Mononuclear cell (primary cell): ENCODE measurements at regions not wholly inside any gene's neighbourhood (a gene's known extent, or its start where the extent isn't known, plus 50 kb on each side); places are given as distances from the start of the nearest gene placed in this dataset.

Experiments used
- H3K27me3 ChIP-seq: 2 replicates; pipeline ENCODE4 v1.6.0; 2011; ENCODE audit warnings: low read length, control low read depth; ENCODE audit not compliant: insufficient read depth
- H3K4me1 ChIP-seq: 2 replicates; pipeline ENCODE4 v1.5.1; 2011; ENCODE audit warnings: mild to moderate bottlenecking, low read length, control low read depth; ENCODE audit not compliant: insufficient read depth
- H3K4me3 ChIP-seq: 2 replicates; pipeline ENCODE4 v1.5.1; 2011; ENCODE audit warnings: mild to moderate bottlenecking, low read length, moderate library complexity
- H3K9me3 ChIP-seq: 2 replicates; pipeline ENCODE4 v1.5.1; 2011; ENCODE audit warnings: low read depth, mild to moderate bottlenecking, control low read depth, low read length

DNA sequence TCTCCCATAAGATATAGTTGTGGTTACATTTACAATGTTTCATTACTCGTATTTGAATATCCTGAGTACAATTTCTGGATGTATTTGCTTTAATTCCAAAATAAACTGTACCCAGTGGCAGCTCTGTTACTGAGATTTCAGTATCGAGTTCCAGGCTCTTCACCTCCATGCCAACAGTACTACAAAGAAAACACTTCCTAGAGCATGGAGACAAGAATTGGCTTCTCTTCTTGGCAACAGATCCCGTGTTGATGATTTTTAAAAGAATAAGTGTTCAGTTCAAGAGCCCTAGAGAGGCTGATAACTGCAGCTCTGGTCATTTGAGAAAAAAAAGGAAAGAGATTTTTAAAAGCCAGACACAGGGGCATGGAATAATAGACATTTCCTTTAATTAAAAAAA, 302.8 kb downstream of the EFNB2 start:
- Histone ChIP-seq H3K9me3 (no peaks in the 10 kb centered on the region), H3K27me3 (no peaks in the 10 kb centered on the region), H3K4me1 (no peaks in the 10 kb centered on the region), H3K4me3 (no peak overlapping the region)

DNA sequence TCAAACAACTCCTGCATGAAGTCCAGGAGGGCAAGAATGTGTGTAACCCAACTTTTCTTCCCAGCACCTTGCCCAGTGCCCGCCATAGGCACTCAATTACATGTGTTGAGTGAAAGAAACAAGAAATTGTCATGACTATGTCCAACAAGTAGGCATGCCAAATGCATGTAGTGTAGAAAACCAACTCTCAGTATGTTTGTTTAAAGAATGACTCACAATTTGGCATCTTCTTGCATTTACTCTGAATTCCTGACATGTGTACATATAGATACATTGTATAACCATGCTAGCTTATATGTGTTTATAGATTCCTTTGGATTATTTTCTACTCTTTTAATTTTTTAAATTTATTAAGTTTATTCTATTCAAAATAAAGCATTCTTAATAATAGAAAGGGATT, 305.0 kb downstream of the EFNB2 start:
- Histone ChIP-seq H3K4me3 (no peak overlapping the region), H3K9me3 (no peaks in the 10 kb centered on the region), H3K27me3 (no peaks in the 10 kb centered on the region), H3K4me1 (no peaks in the 10 kb centered on the region)

DNA sequence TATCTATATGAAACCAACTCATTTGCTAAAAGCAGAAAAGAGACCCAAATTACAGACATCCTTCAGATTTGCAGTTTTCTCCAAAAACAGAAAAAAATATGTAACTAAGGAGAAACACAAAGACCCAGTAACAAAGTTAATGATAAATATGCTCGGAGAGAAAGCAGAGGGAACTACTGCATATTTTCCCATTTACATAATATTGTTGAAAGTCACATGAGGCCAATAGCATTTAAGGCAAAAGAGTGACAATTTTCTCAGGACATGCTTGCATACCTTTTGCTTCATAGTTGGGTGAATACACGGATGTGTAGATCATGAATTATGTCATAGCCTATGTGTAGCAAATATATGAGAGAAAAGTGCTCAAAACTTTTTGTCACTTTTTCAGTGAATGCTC, 310.3 kb downstream of the EFNB2 start:
- Histone ChIP-seq H3K4me1 (no peaks in the 10 kb centered on the region), H3K4me3 (no peak overlapping the region), H3K27me3 (no peaks in the 10 kb centered on the region), H3K9me3 (no peaks in the 10 kb centered on the region)

DNA sequence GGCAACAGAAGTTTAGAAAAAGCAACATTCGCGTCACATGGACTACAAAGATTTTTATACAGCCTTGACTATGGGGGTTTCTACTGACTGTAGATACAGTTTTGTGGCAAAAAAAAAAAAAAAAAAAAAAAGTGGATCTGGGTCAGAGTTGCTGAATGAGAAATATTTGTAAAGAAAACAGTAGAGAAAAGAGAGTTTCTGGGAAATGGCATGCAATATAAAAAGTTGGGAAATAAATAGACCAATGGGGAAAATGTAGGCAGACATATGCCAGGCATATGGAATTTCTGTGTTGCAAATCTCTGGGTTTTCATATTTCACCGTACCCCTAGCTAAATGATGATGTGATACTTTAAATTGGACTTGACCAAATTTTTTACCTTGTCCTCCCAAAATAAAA, 315.3 kb downstream of the EFNB2 start:
- Histone ChIP-seq H3K27me3 (no peaks in the 10 kb centered on the region), H3K4me3 (no peak overlapping the region)

DNA sequence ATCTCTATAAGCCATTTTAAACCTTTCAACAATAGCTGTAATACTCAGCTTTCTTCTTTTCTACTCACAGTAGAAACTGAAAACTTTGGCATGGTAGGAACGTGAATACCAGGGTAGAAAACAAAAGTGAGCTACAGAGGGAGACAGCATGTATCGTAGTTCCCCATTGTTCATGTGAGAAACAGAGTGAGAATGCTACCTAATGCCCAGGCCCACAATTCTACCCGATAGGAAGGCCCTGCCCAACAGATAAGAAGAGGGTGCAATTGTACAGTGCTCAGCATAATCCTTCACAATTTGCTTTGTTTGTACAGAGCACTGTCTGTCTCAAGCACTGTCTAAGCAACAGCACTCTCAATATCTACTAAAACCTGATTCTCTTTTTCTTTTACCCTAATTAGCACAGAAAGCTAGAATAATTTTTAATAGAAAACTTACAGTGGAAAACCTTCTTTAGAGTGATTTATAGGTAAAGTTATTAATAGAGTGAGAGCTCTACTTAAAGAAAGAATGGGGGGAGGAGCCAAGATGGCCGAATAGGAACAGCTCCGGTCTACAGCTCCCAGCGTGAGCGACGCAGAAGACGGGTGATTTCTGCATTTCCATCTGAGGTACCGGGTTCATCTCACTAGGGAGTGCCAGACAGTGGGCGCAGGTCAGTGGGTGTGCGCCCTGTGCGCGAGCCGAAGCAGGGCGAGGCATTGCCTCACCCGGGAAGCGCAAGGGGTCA, 322.3 kb downstream of the EFNB2 start:
- Histone ChIP-seq H3K4me3 (no peak overlapping the region), H3K4me1 (no peaks in the 10 kb centered on the region), H3K9me3 (no peaks in the 10 kb centered on the region), H3K27me3 (no peaks in the 10 kb centered on the region)

More for the DNA sequence above, 315.3 kb downstream of the EFNB2 start:
- H3K4me1 ChIP-seq, result no peaks in the 10 kb centered on the region
- no peaks in the 10 kb centered on the region for H3K9me3 ChIP-seq

DNA sequence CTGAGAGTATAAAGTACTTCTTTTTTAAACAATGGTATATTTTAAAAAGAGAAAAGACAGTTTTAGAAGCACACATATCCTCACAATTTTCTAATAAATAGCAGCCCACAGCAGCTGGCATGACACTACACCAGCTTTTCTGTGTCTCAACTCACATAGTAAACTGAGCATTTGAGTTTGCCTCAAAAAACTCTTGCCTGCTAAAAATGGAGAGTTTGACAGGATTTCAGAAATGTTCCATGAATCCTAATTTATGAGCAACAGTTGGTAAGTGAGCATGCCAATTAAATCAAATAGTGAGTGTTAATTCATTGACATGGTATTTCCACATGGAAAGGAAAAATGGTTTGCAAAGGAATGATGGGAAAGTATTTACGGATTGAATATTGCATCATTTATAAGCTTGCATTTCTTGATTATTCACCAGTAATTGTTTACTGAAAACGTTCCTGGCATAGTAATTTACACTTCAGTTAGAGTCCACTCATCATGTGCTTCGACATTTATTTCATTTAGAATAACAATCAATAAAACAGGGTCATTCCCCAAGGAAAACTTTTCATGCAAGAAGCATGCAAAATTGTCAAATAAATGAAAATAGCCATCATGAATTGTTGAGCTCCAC, 323.0 kb downstream of the EFNB2 start:
- Histone ChIP-seq H3K4me3 (no peak overlapping the region), H3K9me3 (no peaks in the 10 kb centered on the region), H3K4me1 (no peaks in the 10 kb centered on the region), H3K27me3 (no peaks in the 10 kb centered on the region)

DNA sequence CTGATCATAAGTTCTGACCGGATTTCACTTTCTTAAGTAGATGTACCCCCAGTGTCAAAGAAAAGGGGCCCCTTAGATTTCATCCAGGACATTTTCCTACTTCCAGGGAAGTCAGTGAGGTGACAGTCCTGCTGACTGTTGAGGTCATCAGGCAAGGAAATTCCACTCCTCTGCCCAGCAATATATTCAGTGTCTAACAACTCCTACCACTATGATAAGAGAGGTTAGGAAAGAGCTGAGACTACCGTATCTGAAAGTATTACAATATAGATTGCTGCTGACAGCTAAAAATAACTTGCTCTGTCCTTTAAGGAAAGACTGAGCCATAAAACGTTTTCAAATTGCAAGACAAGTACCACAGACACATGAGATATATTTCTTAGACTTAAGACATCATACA, 325.1 kb downstream of the EFNB2 start:
- no peaks in the 10 kb centered on the region for H3K27me3 ChIP-seq
- H3K4me3 ChIP-seq, result no peak overlapping the region
- no peaks in the 10 kb centered on the region for H3K9me3 ChIP-seq
- no peaks in the 10 kb centered on the region for H3K4me1 ChIP-seq

DNA sequence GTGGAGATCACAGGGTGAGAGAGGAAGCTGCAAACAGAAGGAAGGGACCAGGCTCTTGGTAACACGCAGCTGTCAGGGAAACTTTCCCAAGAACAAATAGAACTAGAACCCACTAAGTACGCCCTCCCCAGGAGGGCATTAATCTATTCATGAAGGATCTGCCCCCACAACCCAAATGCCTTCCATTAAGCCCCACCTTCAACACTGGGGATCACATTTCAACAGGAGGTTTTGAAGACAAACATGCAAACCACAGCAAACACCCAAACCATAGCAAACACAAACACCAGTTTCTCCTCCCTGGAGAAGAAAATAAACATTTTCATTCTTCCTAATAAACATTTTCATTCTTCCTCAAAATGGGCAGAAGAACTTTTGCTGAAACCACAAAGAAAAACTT, 329.6 kb downstream of the EFNB2 start:
- no peaks in the 10 kb centered on the region for H3K9me3 ChIP-seq
- H3K27me3 ChIP-seq, result no peaks in the 10 kb centered on the region
- H3K4me3 ChIP-seq, result no peak overlapping the region
- H3K4me1 ChIP-seq, result no peaks in the 10 kb centered on the region

DNA sequence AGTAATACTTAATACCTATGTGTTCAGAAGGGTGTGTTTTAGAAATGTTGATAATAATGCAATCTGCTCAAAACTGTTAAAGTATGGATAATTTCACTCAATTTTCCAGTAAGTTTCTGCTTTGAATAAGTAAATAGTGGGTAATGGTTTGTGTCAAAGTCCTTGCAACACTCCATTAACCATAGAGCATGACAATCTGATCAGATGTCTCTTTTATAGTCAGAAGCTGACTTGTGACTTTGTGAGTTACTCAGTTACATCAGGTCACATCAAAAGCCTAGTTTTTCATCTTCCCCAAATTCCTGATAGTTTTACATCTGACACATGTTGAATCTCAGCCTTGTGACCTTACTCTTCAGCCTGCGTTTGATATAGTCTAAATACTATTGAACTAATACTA, 338.0 kb downstream of the EFNB2 start:
- H3K4me3 ChIP-seq, result no peak overlapping the region
- H3K4me1 ChIP-seq, result no peaks in the 10 kb centered on the region
- H3K27me3 ChIP-seq, result no peaks in the 10 kb centered on the region
- no peaks in the 10 kb centered on the region for H3K9me3 ChIP-seq

DNA sequence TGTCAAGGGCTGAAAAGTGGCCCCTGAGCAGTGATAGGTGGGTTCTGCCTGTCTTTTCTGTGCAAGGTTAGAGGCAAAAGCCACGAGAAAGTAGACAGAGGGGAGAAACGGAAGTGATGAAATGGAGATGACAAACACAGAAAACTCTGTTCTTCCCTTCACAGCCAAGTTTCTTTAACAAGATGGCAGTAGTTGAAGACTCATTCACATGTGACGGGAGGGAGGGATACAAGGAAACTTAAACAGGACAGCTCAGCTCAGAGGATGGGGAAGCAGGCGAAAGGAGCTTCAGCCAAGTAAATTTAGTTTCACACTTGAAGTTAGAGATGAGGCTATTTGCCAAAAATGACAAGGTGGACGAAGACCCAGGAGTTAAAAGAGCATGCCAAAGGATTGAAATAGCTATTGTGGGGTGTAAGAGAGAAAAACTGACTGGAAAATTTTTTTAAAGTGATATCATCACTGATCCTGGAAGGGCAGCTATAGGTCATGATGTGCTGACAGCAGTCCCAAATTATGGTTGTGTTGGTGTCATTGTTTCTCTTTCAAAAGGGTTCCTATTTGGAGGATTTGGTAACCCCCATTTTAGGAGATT, 347.9 kb downstream of the EFNB2 start:
- Histone ChIP-seq H3K4me1 (no peaks in the 10 kb centered on the region), H3K4me3 (no peak overlapping the region), H3K9me3 (peaks cover 4% of the 10 kb centered on the region), H3K27me3 (no peaks in the 10 kb centered on the region)

DNA sequence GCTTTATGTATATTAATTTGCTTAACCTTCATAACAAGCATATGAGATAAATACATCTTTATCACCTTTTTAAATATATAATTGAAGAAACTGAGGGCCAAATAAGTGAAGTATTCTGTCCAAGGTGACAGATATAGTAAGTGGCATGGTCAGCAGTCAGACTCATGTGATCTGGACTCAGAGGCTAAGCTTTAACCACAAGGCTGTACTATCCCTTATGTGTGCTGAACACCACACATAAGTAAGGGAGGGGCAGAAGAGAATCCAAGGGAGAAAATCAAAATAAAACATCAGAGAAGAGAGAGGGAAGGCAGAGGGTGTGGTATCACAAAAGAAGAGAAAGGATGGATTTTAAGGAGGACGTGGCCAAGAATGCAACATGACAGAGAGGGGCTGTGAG, 348.4 kb downstream of the EFNB2 start:
- Histone ChIP-seq H3K9me3 (peaks cover under 1% of the 10 kb centered on the region), H3K4me3 (no peak overlapping the region), H3K4me1 (no peaks in the 10 kb centered on the region), H3K27me3 (no peaks in the 10 kb centered on the region)

DNA sequence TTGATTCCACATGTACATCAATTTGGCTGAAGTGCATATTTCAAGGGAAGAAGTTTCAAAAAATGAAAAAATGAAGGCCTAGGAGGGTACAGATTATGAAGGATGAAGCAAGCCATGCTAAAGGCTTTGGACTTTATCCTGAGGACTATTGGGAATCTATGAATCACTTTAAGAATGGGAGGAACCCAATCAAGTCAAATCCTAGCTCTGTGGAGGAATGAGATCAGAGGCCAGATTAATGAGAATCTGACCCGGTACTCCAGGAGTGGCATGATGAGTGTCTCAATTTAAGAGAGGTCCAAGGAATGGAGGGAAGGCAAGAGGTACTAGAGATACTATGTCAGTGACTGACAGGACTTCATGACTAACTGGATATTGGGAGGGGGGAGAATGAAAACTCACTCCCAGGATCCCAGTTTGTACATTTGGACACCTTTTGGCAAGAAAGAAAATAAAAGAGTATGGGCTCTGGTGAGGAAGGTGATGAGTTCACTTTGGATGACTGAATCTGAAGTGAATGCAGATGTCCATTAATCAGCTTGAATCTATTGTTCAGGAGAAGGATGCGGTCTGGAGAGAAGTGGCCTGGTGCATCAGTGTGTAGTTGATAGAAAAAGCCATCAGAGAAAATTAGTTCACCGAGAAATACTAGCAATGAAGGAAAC, 349.0 kb downstream of the EFNB2 start:
- Histone ChIP-seq H3K4me1 (no peaks in the 10 kb centered on the region), H3K27me3 (no peaks in the 10 kb centered on the region), H3K4me3 (no peak overlapping the region), H3K9me3 (no peaks in the 10 kb centered on the region)

DNA sequence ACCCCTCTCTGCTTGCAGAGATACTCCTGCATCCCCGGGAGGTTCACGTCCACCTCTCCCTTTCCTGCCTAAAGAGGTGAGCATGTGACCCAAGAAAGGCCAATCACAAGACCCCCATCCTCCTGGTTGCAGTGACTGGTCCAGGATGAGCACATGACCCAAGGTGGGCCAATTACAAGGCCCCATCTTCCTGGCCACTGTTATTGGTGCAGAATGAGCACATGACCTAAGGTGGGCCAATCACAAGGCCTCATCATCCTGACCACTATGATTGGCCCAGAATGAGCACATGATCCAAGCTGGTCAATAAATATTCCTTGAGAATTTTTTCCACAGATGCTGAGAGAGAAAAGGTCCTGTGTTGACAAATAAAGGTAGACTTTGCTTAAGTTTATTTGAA, 350.7 kb downstream of the EFNB2 start:
- H3K4me3 ChIP-seq, result no peak overlapping the region
- H3K4me1 ChIP-seq, result no peaks in the 10 kb centered on the region
- no peaks in the 10 kb centered on the region for H3K9me3 ChIP-seq
- no peaks in the 10 kb centered on the region for H3K27me3 ChIP-seq

DNA sequence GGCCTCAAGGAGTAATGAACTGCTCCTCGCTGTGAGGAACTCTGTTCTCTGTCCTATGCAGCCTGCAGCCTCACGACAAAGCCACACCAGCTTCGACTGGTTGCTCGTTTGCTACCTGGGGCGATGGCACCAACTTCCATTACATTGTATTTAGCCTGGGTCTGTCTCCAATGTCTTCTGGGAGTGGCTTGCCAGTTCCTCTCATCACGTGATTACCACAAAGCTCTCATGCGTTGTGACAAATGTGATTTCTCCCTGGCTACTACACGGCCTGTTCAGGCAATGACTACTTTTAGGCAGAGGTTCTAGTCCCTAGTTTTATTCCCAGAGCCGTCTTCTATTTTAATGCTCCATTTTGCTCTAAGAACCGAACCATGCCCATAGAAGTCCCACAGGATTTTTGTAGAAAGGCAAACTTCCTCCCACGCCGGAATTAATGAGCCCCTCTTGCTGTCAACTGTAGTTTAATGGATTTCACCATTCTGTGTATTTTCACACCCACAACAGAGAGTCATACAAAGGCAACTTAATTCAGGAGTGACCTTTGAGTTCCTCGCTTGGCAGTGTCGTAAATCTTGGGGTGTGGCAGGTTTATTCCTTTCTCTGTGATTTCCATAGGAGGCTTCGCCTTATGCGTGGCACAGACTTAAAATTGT, 351.9 kb downstream of the EFNB2 start:
- no peaks in the 10 kb centered on the region for H3K27me3 ChIP-seq
- H3K9me3 ChIP-seq, result no peaks in the 10 kb centered on the region
- no peak overlapping the region for H3K4me3 ChIP-seq
- no peaks in the 10 kb centered on the region for H3K4me1 ChIP-seq

DNA sequence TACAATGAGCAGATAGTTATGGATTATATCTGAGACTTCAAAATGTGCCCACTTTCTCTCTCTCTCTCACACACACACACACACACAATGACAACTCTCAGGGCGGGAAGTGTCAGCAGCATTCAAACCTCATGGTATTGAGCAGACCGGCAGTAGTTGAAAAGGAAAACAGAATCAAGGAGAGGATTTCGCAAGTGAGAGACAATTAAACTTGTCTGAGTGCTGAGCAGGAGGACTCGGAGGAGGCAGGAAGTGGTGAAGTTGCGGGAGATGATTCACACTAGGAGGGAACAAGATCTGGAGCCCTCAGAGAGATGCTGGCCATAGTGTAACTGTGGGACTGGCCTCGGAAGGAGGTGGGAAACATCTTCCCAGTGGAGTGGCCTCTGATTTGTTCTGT, 353.1 kb downstream of the EFNB2 start:
- no peak overlapping the region for H3K4me3 ChIP-seq
- H3K4me1 ChIP-seq, result no peaks in the 10 kb centered on the region
- no peaks in the 10 kb centered on the region for H3K27me3 ChIP-seq
- H3K9me3 ChIP-seq, result no peaks in the 10 kb centered on the region
